GM10266 (cell line): ENCODE measurements at regions not wholly inside any gene's neighbourhood (a gene's known extent, or its start where the extent isn't known, plus 50 kb on each side); places are given as distances from the start of the nearest gene placed in this dataset.

Experiments
- DNase-seq: peaks from one replicate; pipeline ENCODE4 v3.0.0; 2012; ENCODE audit errors: extremely low spot score
- CTCF ChIP-seq: IDR thresholded peaks from 2 replicates; pipeline ENCODE4 v1.5.1; 2012; ENCODE audit warnings: mild to moderate bottlenecking, low read depth; ENCODE audit not compliant: control insufficient read depth, insufficient read depth; ENCODE audit errors: missing control alignments

- DNase-seq = no peak
- no peak for TF ChIP-seq CTCF
Measured at GRCh38 chr21:16500271-16500670, 770.5 kb downstream of the USP25 start.

- no peak for TF ChIP-seq CTCF
- DNase-seq = no peak
Measured at GRCh38 chr21:16502273-16502672, 772.5 kb downstream of the USP25 start.

- no peak for DNase-seq
- no peak for TF ChIP-seq CTCF
Measured at GRCh38 chr21:16502897-16503296, 773.1 kb downstream of the USP25 start.

GRCh38 chr21:16504281-16504680 is 774.5 kb downstream of the USP25 start:
- DNase-seq = no peak

GRCh38 chr21:16504766-16505165 is 775.0 kb downstream of the USP25 start:
- TF ChIP-seq CTCF = no peak

More at GRCh38 chr21:16504281-16504680, 774.5 kb downstream of the USP25 start:
- no peak for TF ChIP-seq CTCF

GRCh38 chr21:16509476-16509875 is 779.7 kb downstream of the USP25 start:
- DNase-seq = no peak
- no peak for TF ChIP-seq CTCF

More at GRCh38 chr21:16504766-16505165, 775.0 kb downstream of the USP25 start:
- DNase-seq = no peak

GRCh38 chr21:16514316-16514715 is 784.5 kb downstream of the USP25 start:
- TF ChIP-seq CTCF = no peak
- no peak for DNase-seq
